ENCODE measurements at regions not wholly inside any gene's neighbourhood (a gene's known extent, or its start where the extent isn't known, plus 50 kb on each side); places are given as distances from the start of the nearest gene placed in this dataset.

- H3K4me3 ChIP-seq: no peak overlapping the region
- H3K9me3 ChIP-seq: no peaks in the 10 kb centered on the region
- no peaks in the 10 kb centered on the region for H3K27me3 ChIP-seq
- TF ChIP-seq POLR2A (IDR thresholded peaks at IDR 0.05): no peak
- no peak for TF ChIP-seq CTCF (IDR thresholded peaks at IDR 0.05 in 4 of 5, conservative IDR thresholded peaks at IDR 0.05 in 1 of 5)
- no peak for ATAC-seq
- no peak overlapping the region for H3K27ac ChIP-seq
- no peaks in the 10 kb centered on the region for H3K4me1 ChIP-seq
- no peak for DNase-seq
- intact Hi-C loops (cut with DNase I; ENCODE audit: low total_unique reads) (no loop called here), in situ Hi-C loops (cut with MboI; ENCODE audit: low sequenced_read_pairs in 4 of 4) (no loop called here)
- H3K36me3 ChIP-seq: no peaks in the 10 kb centered on the region
These were observed 860.1 kb upstream of the TYRP1 start for GRCh38 chr9:11833056-11833455.

DNA sequence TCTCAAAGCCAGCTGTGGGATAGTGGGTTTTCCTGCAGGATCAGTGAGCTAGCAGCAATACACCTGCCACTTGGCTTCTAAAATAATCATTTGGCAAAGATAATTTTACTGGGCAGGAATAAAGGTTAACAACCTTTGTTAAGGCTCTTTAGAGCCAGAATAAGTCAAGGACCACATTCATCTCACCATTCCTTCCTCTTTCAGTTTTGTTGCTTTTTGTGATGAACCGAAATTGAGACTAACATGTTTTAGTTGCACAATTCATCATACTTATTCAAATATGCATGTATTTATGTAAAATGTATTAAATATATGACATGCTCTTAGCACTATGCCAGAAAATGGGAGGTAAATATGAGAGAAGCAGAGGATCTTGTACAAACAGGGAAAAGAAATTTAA is 824.4 kb upstream of the TYRP1 start:
- TF ChIP-seq CTCF (IDR thresholded peaks at IDR 0.05 in 4 of 5, conservative IDR thresholded peaks at IDR 0.05 in 1 of 5): no peak
- no peak for TF ChIP-seq POLR2A (IDR thresholded peaks at IDR 0.05)
- Histone ChIP-seq H3K4me1 (no peaks in the 10 kb centered on the region), H3K36me3 (no peaks in the 10 kb centered on the region), H3K27me3 (no peaks in the 10 kb centered on the region), H3K4me3 (no peak overlapping the region), H3K9me3 (no peaks in the 10 kb centered on the region), H3K27ac (no peak overlapping the region)
- DNase-seq: no peak
- intact Hi-C loops (cut with DNase I; ENCODE audit: low total_unique reads) (no loop called here), in situ Hi-C loops (cut with MboI; ENCODE audit: low sequenced_read_pairs in 4 of 4) (loop anchor here in 1 of 4 donors (10.0 kb wide), 1 partner anchor 56 kb away; no protein-coding TSS in a partner anchor)
- ATAC-seq: no peak

DNA sequence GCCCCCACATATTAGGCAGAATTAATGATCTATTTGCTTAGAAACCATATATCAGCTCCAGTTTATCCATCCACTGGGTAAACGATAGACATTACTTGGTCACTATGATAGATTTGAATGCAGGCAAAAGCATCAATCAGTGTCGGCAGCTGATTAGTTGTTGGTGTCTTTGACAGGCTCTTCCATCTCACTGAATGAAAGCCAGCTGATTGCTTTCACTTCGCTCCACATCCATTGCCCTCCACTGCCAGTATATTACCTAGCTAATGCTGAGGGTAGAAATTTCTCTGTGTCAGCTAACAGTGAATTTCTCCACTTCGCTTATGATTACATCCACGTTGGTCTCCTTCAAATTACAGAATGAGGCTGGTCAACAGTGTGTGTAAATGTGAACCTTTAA is 821.3 kb upstream of the TYRP1 start:
- ATAC-seq (no peak), DNase-seq (no peak)
- H3K4me3 ChIP-seq: no peak overlapping the region
- TF ChIP-seq POLR2A (IDR thresholded peaks at IDR 0.05): no peak
- TF ChIP-seq CTCF (IDR thresholded peaks at IDR 0.05 in 4 of 5, conservative IDR thresholded peaks at IDR 0.05 in 1 of 5): no peak
- H3K9me3 ChIP-seq: no peaks in the 10 kb centered on the region
- H3K27me3 ChIP-seq: no peaks in the 10 kb centered on the region
- in situ Hi-C loops (cut with MboI; ENCODE audit: low sequenced_read_pairs in 4 of 4): no loop called here
- H3K27ac ChIP-seq: no peak overlapping the region
- intact Hi-C loops (cut with DNase I; ENCODE audit: low total_unique reads): no loop called here
- H3K36me3 ChIP-seq: no peaks in the 10 kb centered on the region
- H3K4me1 ChIP-seq: no peaks in the 10 kb centered on the region

GRCh38 chr9:11872471-11872870 is 820.7 kb upstream of the TYRP1 start:
- ATAC-seq (no peak), DNase-seq (no peak)
- in situ Hi-C loops (cut with MboI; ENCODE audit: low sequenced_read_pairs in 4 of 4): no loop called here
- H3K4me3 ChIP-seq: no peak overlapping the region
- no peaks in the 10 kb centered on the region for H3K36me3 ChIP-seq
- H3K27ac ChIP-seq: no peak overlapping the region
- H3K4me1 ChIP-seq: no peaks in the 10 kb centered on the region
- H3K9me3 ChIP-seq: no peaks in the 10 kb centered on the region
- H3K27me3 ChIP-seq: no peaks in the 10 kb centered on the region
- TF ChIP-seq POLR2A (IDR thresholded peaks at IDR 0.05) (no peak), CTCF (IDR thresholded peaks at IDR 0.05 in 4 of 5, conservative IDR thresholded peaks at IDR 0.05 in 1 of 5) (no peak)
- intact Hi-C loops (cut with DNase I; ENCODE audit: low total_unique reads): no loop called here

DNA sequence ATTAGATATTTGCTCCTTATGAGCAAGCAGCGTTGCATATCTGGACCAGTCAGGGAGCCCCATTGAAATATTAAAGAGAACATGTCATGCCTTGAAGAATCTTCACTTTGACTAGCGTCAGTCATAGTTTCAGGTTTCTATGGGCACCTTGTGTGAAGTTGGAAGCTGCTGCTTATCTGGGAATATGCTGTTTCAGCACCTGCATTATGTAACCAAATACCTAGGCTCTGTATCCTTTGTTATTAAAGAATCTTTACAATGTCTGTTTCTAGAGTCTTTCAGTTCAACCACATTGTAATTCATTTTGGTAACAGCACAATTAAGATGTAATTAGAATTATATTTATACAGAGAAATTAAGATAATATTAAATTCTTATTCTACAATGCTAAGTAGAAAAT is 818.8 kb upstream of the TYRP1 start:
- no peaks in the 10 kb centered on the region for H3K36me3 ChIP-seq
- no peak overlapping the region for H3K27ac ChIP-seq
- TF ChIP-seq POLR2A (IDR thresholded peaks at IDR 0.05): no peak
- TF ChIP-seq CTCF (IDR thresholded peaks at IDR 0.05 in 4 of 5, conservative IDR thresholded peaks at IDR 0.05 in 1 of 5): no peak
- in situ Hi-C loops (cut with MboI; ENCODE audit: low sequenced_read_pairs in 4 of 4) (no loop called here), intact Hi-C loops (cut with DNase I; ENCODE audit: low total_unique reads) (no loop called here)
- no peak overlapping the region for H3K4me3 ChIP-seq
- DNase-seq: no peak
- H3K4me1 ChIP-seq: no peaks in the 10 kb centered on the region
- H3K9me3 ChIP-seq: no peaks in the 10 kb centered on the region
- no peaks in the 10 kb centered on the region for H3K27me3 ChIP-seq
- no peak for ATAC-seq
